ENCODE measurements at regions not wholly inside any gene's neighbourhood (a gene's known extent, or its start where the extent isn't known, plus 50 kb on each side); places are given as distances from the start of the nearest gene placed in this dataset.
"Not testable (repeated sequence)": the region's sequence is repeated elsewhere in the genome, so short reads cannot be mapped to it uniquely, and the experiment has no call there.

DNA sequence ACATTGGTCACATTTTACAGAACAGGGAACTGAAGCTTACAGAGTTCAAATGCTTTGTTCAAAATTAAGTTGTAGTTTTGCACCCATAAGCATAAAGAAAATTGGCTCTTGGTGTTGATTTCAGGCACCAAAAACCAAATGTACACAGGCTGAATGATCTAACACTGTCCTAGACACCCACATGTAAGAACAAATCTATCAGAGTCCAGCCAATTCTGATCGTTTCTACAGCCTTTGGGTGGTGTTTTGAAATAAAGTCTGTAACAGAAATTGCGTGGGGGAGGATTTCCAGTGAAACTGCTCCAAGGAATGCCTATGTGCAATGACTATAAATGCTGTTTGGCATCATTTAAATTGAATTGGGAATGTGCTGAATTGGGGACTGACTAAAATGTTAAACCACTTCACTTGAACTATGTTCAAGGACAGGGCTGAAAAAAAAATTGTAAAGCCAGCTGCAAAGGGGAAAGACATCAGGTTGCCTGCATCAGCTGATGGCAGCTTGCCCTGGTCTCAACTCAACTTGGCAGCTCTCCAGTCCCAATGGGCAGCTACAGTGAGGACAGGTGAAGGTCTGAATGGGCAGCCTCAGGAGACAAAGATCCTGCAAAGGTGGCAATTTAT is 92.2 kb upstream of the TRPC7 start:
- peak in 4 of 14 donors; percentile 6 to 11 (median 9) for DNase-seq

DNA sequence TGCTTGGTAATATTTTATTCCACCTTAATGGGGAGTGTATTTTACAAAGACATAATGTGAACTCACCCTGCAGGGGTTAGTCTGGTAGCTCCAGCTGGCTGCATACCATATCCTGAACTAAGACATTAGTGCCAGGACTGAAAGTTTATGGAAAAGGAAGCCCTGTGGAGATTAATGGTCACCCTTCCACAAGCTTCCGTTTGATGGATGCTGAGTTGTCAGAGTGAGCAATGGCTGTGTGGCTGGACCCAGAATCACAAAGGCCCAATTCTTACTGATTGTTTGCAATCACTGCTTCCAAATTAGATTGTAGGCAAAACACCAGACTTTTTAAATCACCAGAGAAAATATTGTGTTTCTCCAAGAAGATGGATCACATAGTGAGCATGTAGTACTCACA is 90.1 kb upstream of the TRPC7 start:
- DNase-seq, result no peak

DNA sequence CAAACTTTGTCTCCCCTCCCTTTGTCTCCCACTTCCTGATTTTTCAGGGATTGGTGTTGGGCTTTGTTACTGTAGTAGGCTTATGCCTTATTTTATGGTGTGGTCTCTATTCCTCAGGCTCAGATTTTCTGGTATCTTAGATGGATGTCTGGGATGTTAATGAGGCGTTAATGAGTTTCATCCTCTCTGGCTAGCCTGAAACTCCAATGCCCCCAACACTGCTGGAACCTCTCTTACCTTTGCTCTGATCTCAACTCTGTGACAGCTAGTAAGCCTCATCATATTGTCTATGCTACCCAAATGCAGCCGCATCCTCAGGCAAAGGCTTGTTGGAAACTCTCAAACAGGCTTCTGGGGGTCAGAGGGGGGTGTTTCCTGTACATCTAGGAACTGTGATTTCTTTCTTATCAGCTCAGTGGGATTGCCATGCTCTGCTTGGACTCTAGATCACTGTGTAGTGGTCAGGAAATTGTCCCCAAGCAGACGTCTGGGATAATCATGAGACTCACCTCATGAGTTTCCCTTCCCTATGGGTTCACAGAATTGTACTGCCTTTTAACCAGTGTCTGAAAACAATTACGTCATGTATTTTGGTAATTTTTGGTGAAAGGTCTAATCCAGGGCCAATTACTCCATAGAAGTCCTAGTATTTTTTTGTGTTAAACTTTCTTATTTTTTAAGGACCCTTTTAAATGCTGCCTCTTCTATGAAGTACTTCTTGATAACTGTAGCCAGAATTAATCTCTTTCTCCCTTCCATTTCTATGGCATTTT is 88.8 kb upstream of the TRPC7 start:
- DNase-seq, result no peak

DNA sequence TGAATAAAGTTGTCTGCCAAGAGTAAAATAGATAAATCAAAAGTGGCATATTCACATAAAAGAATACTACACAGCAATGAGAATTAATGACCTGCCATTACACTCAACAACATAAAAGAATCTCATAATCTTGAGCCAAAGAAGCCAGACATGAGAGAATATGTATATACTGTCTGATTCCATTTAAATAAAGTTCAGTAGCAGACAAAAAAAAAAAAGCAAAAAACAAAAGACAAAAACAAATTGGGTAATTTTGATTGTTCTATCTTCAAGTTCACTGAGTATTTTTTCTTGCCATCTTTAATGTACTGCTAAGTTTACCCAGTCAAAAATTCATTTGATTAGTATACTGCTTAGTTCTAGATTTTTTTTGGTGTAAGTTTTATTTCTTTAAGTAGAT is 87.9 kb upstream of the TRPC7 start:
- DNase-seq, result no peak

DNA sequence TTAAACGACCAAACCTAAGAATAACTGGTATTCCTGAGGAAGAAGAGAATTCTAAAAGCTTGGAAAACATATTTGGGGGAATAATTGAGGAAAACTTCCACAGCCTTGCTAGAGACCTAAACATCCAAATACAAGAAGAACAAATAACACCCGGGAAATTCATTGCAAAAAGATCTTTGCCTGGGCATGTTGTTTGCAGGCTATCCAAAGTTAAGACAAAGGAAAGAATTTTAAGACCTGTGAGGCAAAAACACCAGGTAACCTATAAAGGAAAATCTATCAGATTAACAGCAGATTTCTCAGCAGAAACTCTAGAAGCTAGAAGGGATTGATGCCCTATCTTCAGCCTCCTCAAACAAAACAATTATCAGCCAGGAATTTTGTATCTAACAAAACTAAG is 82.2 kb upstream of the TRPC7 start:
- not testable (repeated sequence) for DNase-seq

DNA sequence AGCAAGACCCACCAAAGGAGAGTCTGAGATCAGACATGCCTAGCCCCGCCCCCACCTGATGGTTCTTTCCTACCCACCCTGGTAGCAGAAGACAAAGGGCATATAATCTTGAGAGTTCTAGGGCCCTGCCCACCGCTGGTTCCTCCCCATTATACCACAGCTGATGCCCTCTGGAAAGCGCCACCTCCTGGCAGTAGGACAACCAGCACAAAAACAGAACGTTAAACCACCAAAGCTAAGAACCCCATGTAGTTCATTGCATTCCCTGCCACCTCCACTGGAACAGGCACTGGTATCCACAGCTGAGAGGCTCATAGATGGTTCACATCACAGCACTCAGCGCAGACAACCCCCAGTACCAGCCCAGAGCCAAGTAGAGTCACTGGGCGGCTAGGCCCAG is 81.2 kb upstream of the TRPC7 start:
- DNase-seq, result no peak

DNA sequence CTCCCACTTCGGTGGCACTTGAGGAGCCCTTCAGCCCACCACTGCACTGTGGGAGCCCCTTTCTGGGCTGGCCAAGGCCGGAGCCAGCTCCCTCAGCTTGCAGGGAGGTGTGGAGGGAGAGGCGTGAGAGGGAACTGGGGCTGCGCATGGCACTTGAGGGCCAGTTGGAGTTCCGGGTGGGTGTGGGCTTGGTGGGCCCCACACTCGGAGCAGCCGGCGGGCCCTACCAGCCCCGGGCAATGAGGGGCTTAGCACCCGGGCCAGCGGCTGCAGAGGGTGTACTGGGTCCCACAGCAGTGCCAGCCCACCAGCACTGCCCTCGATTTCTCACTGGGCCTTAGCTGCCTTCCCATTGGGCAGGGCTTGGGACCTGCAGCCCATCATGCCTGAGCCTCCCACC is 78.8 kb upstream of the TRPC7 start:
- not testable (repeated sequence) for DNase-seq

DNA sequence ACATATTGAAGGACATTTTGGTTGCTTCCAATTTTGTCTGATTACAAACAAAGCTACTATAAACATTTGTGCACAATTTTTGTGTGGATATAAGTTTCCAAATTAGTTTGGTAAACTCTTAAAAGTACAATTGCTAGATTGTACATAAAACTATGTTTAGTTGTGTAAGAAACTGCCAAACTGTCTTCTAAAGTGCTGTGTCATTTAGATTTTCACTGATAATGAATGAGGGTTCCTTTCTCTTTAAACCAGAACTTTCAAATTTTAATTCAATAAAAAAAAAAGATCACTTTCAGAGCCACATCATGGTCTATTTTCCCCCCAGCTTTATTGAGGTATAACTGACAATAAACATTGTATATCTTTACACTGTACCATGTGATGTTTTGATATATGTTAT is 74.0 kb upstream of the TRPC7 start:
- DNase-seq, result no peak

DNA sequence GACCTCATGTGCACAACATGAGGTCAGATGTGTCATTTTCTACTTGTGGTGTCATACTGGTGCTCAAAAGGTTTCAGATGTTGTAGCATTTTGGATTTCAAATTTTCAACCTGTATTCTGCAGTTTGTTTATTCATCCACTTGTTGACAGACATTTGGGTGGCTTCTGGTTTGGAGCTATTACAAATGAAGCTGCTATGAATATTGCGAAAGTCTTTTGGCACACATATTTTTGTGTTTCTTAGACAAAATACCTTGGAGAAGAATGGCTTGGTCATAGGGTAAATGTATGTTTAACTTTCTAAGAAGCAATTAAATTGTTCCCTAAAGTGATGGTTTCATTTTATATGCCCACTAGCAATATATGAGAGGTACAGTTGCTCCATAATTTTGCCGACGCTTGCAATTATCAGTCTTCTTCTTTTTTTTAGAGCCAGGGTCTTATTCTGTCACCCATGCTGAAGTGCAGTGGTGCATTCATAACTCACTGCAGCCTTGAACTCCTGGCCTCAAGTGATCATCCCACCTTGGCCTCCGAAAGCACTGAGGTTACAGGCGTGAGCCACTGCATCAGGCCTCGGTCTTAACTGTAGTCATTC is 70.7 kb upstream of the TRPC7 start:
- DNase-seq, result no peak

DNA sequence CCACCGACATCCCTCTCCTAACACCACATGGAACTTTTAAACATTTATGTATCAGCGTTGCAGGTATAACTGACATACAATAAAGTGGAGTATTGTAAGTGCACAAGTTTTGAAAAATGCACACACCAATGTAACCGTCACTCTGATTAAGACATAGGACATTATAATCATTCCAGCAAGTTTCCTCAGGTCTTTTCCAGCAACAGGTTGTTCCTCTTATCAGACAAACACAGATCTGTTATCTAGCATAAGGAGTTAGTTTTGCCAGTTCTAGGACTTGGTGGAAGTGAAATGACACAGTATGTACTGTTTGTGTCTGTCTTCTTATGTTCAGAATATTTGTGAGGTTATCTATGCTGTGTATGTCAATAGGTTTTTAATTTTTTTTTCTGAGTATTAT is 69.5 kb upstream of the TRPC7 start:
- no peak for DNase-seq

DNA sequence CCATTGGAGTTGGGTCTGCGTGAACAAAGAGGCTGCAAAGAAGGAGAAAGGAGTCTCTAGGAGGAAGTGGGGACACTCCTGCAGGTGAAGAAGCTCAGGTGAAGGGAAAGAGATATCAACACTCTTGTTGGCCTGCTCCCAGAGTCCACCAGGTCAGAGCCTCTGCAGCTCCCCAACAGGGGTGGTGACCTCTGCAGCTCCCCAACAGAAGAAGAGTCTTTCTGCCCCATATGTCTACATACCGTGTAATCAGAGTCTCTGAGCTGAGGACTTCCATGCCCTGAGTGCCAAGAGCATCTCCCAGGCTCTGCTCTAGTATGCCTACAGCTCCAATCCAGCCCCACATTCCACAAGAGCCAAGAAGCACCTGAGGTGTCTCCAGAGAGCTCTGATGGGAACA is 67.4 kb upstream of the TRPC7 start:
- no peak for DNase-seq

DNA sequence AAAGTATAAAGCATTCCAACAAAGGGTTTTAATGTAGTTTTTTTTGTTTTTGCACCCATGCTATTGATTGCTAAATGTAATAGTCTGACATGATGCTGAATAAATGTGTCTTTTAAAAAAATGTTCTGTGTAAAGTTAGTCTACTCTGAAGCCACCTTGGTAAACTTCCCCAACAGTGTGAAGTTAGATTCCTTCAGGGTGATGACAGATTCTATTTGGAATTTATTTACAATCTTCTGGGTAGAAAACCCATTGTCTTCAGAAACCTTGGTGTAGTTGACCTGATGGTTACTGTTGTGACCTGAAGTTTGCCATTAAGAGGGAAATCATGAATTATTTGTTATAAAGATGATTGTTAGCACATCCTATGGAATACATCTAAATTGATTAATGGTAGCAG is 64.7 kb upstream of the TRPC7 start:
- no peak for DNase-seq

DNA sequence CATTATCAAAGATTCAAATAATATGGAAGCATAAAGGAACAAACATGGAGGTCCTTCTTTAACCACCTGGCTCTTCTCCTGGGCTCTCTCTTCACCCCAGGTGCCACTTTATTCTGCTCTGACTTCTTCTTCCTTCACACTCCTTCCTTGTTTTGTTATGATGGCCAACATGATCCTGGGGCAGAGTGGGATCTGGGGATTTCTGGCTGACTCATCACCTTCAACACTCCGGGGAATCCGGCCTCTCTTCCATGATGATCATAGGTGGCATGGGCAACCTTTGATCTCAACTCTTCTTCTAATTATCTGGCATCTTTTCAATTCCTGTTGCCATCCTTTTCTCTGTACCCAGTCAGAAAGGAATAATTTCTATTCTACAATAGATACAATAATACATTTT is 62.1 kb upstream of the TRPC7 start:
- DNase-seq, result no peak

DNA sequence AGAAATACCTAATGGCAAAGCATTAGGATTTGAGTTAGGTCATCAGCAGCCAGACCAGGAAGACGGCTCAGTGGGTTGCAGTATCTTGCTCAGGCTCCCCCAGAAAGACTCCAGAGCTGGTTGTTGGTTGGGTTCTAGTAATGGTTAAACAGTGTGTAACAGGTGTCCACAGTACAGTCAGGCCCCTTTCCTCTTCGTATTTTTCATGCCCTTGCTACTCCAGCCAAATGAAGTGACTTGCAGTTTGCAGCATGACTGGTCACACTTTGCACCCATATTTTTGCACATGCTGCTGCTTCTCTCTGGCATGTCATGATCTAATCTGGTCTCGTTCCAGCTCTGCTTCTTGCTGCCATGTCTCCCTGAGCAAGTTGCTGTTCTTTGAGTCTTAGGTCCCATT is 60.6 kb upstream of the TRPC7 start:
- DNase-seq, result no peak

DNA sequence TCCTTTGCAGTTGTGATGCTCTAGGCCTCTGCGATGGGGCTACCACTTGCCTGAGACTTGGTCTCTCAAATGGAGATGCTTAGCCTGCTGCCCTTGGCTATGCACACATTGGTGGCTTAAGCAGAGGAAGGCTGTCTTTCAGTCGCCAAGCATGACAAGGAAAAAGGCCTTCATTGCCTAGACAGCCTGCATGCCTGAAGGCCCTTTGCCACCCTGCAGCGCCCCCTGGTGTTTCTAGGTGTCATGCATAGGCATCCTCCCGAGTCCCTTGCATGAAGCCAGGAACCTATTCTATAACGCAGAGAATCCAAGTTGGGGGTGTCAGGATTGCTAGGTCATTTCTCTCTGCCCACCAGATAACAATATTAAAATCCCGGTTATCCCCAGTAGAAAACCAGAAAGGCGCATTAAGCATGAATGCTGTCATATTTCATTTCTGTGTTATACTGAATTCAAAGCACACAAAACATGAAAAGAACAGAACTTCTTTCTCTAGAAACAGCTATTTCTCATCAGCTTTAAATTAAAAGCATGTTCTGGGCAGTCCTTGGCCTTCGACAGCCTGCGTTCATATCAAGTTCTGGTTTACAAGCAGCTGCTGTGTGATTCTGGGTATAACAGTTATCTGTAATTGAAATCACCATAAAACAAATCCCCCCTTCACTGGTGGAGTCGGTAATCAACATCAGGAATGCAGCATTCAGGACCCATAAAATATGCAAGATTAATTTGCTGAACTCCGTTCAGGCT is 59.7 kb upstream of the TRPC7 start:
- peak in 12 of 14 donors; percentile 2 to 63 (median 34) for DNase-seq

DNA sequence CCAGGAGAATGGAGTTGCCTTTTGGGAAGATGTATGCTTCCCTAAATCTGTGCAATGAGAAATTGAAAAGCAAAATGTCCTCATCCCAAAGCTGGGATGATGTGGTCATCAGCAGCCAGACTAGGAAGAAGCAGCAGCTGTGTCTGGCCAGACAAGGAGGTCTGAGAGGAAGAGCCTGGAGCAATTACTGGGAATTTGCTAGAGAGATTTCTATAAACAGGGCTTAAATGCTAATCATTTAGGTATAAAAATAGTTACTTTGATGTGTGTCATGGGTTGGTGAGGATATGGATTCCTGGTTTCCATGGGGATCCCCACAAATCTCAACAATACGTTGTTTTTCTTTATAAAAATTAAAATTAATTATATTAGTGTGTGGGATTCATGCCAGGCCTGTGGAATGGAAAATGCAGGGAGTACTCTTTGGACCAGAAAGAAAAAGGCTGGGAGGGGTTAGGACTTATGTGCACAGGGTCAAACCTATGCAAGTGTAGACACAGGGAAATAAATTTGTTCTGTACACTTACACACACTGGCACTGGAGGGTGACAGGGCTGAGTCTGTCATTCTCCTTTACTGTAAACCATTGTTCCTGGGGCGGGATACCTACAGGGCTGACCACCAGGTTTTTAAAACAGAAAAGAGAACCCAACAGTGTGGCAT is 58.7 kb upstream of the TRPC7 start:
- DNase-seq, result no peak

DNA sequence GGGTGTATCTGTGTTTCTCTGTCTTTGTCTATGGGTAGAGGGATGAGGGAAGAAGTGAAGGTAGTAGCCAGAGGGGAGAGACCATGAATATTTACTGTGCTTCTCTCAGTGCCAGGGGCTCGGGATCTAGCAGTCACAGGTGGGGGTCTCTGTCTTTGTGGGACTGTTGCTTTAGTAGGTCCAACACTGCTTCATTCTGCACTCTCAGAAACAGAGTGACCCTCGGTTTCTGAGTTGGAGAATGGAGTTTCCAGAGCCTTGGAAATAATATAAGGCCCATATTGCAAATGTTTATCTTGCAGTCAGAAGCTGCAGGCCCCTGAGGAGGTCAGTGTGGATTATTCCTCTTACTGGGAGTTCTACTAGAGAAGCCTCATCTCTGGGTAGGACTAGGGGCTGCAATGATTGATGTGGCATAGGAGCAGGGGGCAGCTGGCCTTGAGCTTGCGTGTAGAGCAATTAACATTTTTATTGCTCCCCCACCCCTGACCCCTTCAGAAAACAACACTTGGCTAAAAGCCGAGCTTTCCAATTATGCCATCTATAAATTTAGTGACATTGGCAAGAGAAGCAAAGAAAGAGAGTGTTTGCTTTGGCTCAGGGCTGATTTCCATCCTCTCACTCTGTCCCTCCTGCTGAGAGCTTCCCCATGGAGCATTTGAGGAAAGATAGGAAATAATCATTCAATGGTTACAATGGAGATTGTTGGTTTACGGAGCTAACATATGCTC is 55.0 kb upstream of the TRPC7 start:
- DNase-seq, result no peak

DNA sequence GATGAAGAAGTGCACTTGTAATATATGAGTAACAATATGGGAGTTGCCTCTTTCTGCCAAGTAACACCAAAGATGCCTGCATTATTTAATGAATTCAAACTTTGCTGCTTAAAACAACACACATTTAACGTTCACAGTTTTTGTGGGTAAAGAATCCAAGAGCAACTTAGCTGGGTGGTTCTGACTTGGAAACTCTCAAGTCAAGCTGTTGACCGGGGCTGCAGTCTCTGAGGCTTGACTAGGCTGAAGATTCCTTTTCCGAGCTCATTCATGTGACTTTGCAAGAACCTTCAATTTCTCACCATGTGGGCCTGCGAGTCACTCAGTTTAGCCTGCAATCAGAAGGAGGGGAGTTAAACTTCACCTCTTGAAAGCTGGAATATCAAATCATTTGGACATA is 53.0 kb upstream of the TRPC7 start:
- no peak for DNase-seq

All from C1 segment of cervical spinal cord (tissue), 14 donors.